LoVo (cell line): ENCODE measurements at regions not wholly inside any gene's neighbourhood (a gene's known extent, or its start where the extent isn't known, plus 50 kb on each side); places are given as distances from the start of the nearest gene placed in this dataset.
"Not testable (repeated sequence)": the region's sequence is repeated elsewhere in the genome, so short reads cannot be mapped to it uniquely, and the experiment has no call there.

ENCODE experiments used
- DNase-seq: peaks from one replicate; pipeline ENCODE4 v3.0.0-alpha.2; 2016; ENCODE audit warnings: low spot score

DNA sequence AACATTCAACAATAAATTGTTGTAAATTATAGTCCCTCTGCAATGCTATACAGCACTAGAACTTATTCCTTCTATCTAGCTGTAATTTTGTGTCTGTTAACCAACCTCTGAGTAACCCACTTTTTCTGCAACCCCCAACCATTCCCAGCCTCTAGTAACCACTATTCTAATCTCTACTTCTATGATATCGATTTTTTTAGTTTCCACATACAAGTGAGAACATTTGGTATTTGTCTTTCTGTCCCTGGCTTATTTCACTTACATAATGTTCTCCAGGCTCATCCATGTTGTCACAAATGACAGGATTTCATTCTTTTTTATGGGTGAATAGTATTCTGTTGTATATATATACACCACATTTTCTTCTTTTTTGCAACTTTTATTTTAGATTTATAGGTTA lies 147.6 kb downstream of the MAIP1 start:
- no peak for DNase-seq

GRCh38 chr2:200104015-200104414 lies 148.6 kb downstream of the MAIP1 start:
- DNase-seq: no peak

DNA sequence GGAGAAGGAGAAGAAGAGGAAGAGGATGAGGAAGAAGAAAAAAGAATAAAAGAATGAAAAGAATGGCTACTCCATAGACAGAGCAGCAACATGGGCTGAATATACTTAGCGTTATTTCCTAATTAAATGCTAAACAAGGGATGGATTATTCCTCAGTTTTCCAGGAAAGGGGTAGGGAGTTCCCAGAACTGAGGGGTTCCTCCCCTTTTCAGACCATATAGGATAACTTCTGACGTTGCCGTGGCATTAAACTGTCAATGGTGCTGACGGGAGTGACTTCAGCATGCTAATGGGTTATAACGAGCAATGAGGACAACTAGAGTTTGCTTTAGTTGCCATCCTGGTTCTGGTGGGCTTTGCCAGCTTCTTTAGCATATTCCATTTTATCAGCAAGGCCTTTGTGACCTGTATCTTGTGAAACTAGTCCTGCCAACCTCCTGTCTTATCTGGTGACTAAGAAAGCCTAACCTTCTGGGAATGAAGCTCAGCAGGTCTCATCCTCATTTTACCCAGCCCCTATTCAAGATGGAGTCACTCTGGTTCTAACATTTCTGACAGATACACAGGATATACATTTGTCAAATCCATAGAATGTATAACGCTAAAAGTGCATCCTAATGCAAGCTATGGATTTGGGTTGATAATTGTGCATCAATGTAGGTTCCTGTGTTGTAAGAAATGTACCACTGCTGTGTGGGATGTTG lies 152.3 kb downstream of the MAIP1 start:
- no peak for DNase-seq

DNA sequence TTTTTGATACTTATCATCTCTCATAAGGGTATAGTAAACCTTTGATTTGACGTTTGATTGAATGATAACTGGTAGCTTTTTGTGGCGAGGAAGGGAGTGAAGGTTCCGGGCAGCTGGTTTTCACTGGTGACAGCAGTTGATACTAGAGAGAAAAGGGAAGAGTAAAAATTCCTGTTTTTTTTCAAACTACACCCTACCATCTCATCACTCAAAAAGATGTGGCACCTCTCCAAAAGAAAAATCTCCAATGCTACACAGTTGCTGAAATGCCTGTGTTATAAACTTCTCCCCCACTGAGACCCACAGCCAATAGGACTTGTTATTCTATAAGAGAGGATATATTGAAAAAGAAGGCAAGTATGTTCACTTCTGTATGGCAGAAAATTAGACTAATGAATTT lies 154.0 kb downstream of the MAIP1 start:
- no peak for DNase-seq

DNA sequence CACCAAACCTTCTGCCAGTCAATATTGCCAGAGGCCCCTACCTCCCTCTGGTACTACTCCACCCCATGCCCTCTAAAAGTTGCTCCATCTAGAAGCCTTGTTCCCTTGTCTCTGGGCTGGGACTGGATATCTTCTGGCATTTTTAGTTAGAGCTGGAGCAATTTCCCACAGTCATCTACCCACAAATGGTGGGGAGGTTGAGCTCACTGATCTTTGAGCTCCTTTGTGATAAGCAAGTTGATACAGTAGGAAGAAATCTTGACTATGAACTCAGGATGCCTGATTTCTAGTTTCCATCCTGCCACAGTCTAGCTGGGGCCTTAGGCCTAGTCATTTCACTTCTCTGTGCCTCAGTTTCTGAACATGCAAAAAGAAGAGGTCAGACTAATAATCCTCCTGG lies 155.0 kb downstream of the MAIP1 start:
- no peak for DNase-seq

DNA sequence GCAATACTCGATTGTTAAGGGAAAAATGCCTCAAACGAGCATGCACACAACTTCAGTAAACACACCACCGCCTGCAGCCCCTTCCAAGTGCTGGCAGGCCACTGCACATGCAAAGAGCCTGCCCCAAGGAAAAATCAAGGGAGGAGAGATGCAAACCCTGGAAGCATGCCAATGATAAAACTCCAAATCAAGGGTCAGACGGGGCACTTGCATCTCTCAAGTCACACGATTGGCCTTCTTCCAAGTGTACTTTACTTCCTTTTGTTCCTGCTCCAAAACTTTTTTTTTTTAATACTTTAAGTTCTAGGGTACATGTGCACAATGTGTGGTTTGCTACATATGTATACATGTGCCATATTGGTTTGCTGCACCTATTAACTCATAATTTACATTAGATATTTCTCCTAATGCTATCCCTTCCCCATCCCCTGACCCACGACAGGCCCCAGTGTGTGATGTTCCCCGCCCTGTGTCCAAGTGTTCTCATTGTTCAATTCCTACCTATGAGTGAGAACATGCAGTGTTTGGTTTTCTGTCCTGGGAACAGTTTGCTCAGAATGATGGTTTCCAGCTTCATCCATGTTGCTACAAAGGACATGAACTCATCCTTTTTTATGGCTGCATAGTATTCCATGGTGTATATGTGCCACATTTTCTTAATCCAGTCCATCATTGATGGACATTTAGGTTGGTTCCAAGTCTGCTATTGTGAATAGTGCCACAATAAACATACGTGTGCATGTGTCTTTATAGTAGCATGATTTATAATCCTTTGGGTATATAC lies 157.8 kb downstream of the MAIP1 start:
- DNase-seq: not testable (repeated sequence)

- no peak for DNase-seq
Observed at GRCh38 chr2:200119236-200119635, 163.9 kb downstream of the MAIP1 start.

- no peak for DNase-seq
Observed at GRCh38 chr2:200121931-200122330, 166.5 kb downstream of the MAIP1 start.

DNA sequence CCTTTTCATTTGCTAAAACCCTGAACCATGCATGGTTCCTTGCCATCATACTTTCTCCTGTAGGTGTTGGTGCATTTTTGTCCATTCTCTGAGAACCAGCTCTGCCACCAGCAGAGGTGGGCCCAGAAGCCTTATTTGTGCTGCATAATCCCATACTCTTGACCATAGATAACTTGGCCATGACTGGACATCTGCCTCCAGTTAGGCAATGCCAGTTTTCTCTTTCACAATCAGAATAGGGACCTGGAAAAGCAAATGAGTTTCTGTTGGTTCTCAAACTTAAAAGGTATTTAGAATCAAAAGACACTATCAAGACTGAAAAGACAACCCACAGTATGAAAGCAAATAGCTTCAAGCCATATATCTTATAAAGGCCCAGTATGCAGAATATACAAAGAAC lies 167.3 kb downstream of the MAIP1 start:
- no peak for DNase-seq

GRCh38 chr2:200124665-200125368 lies 169.4 kb downstream of the MAIP1 start:
- not testable (repeated sequence) for DNase-seq

GRCh38 chr2:200125444-200126284 lies 170.3 kb downstream of the MAIP1 start:
- DNase-seq: no peak

DNA sequence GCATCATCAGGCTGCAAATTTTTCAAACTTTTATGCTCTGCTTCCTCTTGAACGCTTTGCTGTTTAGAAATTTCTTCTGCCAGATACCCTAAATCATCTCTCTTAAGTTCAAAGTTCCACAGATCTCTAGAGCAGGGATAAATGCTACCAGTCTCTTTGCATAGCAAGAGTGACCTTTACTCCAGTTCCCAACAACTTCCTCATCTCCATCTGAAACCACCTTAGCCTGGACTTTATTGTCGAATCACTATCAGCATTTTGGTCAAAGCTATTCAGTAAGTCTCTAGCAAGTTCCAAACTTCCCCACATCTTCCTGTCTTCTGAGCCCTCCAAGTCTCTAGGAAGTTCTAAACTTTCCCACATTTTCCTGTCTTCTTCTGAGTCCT lies 170.9 kb downstream of the MAIP1 start:
- DNase-seq: not testable (repeated sequence)

DNA sequence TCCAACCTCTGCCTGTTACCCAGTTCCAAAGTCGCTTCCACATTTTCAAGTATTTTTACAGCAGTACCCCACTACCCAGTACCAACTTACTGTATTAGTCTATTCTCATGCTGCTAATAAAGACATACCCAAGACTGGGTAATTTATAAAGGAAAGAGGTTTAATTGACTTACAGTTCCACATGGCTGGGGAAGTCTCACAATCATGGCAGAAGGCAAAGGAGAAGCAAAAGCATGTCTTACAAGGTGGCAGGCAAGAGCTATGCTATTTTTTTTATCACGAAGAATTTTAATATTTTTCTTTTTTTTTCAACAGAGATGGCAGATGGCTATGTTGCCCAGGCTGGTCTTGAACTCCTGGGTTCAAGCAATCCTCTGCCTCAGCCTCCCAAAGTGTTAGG lies 171.3 kb downstream of the MAIP1 start:
- not testable (repeated sequence) for DNase-seq

DNA sequence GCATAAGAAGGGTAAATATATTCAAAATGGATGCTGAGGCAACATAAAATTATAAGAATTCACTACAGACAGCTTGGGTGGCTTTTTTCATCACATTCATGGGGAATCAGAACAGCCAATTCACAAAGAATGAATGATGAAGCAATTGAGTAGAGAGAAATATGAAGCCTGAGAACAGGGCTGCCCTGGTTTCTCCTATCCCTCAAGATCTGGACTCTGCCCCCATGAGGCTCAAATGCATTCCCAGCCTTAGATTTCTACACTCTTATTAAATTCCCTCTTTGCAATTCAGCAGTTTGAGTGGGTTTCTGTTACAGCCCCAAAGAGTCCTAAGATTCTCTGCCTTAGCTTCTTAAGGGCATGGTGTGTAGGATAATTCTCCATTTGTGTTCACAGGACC lies 172.5 kb downstream of the MAIP1 start:
- no peak for DNase-seq

DNA sequence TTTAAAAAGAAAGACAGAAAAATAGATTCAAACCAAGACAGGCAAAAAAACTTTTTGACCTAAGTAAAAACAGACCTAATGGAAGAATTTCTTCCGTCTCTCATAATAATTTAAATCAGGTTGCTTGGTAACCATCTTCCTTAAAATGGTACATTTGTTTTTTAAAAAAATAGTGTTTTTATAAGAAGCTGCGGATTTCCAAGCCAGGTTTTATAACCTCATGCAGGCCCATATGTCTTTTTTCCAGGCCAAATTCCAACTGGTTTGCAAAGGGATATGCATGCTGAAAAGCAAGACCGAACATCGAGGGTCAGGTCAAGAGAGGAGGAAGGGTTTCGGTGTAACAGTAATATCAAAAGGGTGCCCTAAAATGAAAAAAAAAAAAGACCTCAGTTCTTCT lies 172.9 kb downstream of the MAIP1 start:
- no peak for DNase-seq

GRCh38 chr2:200129721-200130462 lies 174.5 kb downstream of the MAIP1 start:
- no peak for DNase-seq

DNA sequence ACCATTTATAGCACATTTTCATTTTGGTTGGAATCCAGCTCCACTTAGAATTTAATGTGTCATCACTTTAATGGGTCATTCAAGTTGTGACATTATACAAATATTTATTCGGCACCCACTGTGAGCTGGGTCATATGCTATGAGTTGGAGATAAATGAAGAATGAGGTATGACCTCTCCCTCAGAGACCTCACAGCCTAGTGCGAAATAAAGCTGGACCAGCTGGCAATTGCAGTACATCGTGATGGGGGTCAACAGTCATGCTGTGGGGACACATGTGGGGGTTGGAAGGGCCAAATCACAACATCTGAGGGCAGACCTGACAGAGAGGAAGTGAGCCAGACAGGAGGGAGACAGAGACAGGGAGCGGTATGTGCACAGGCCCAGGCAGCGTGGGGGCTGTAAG lies 175.4 kb downstream of the MAIP1 start:
- peak; percentile 1 for DNase-seq

- no peak for DNase-seq
Observed at GRCh38 chr2:200131307-200131706, 175.2 kb upstream of the SPATS2L start.

DNA sequence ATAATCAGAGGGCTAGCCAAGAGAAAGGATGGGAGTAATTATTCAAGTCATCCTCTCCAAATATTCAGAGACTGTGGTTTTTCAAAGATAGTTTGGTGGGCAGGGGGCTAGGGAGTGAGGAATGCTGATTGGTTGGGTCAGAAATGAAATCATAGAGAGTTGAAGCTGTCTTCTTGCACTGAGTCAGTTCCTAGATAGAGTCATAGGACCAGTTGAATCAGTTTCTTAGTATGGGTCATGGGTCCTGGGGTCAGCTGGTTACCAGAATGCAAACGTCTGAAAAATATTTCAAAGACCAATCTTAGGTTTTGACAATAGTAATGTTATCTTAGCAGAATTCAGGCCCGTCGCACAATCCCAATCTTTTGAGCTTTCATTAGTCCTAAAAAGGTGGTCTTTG lies 171.4 kb upstream of the SPATS2L start:
- no peak for DNase-seq

DNA sequence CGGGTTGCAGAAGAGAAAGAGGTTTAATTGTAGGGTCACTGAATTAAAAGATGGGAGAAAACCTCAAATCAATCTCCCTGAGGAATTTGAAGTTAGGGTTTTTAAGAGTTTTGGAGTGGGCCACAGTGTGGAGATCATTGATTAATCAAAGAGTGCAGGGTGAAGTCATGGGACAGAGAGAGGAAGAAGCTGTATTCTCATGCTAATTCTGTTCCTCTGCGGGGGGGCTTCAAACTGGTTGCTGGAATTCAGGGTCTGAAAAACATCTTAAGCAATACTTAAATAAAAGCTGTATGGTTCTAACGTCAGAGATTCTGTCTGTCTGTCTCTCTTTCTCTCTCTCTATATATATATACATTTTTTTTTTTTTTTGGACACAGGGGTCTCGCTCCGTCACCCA lies 169.8 kb upstream of the SPATS2L start:
- DNase-seq: no peak

- DNase-seq: no peak
Observed at GRCh38 chr2:200137271-200137670, 169.2 kb upstream of the SPATS2L start.
